Fibroblast of lung (primary cell): ENCODE measurements at regions not wholly inside any gene's neighbourhood (a gene's known extent, or its start where the extent isn't known, plus 50 kb on each side); places are given as distances from the start of the nearest gene placed in this dataset.

Experiments
- DNase-seq, 2 donors: peaks; one replicate each; pipeline versions ENCODE4 v3.0.0 to v3.0.0-alpha.2; 2010; ENCODE audit warnings: low read depth in 2 of 2
- H2AFZ ChIP-seq: 2 replicates; pipeline ENCODE4 v1.5.1; 2012; ENCODE audit warnings: low read length, control low read depth, inconsistent platforms
- H3K27ac ChIP-seq: 2 replicates; pipeline ENCODE4 v1.5.1; 2011; ENCODE audit warnings: low read length, control low read depth; ENCODE audit not compliant: insufficient read depth
- H3K27me3 ChIP-seq: 2 replicates; pipeline ENCODE4 v1.5.1; 2011; ENCODE audit warnings: mild to moderate bottlenecking, low read length; ENCODE audit not compliant: control insufficient read depth, insufficient read depth
- H3K36me3 ChIP-seq: 2 replicates; pipeline ENCODE4 v1.5.1; 2011; ENCODE audit warnings: low read length; ENCODE audit not compliant: control insufficient read depth, insufficient read depth
- H3K4me1 ChIP-seq: 2 replicates; pipeline ENCODE4 v1.5.1; 2011; ENCODE audit warnings: low read length; ENCODE audit not compliant: control insufficient read depth, insufficient read depth; ENCODE audit errors: extremely low read depth
- H3K4me2 ChIP-seq: 2 replicates; pipeline ENCODE4 v1.5.1; 2011; ENCODE audit warnings: low read length, control low read depth; ENCODE audit not compliant: insufficient read depth; ENCODE audit errors: extremely low read depth
- H3K4me3 ChIP-seq, 4 experiments: fragments of 200-600 bp in 1 of 4; sonication (generic) in 1 of 4; replicated peaks in 1 of 4; 2 replicates each; pipeline ENCODE4 v1.5.1; 2011 to 2016; ENCODE audit warnings: low read length in 4 of 4, low read depth in 3 of 4, mild to moderate bottlenecking in 3 of 4, control low read depth in 2 of 4, inconsistent platforms in 1 of 4, mixed read lengths in 1 of 4; ENCODE audit not compliant: insufficient read depth in 1 of 4; ENCODE audit errors: control extremely low read depth in 1 of 4
- H3K79me2 ChIP-seq: 2 replicates; pipeline ENCODE4 v1.5.1; 2012; ENCODE audit warnings: mild to moderate bottlenecking, low read length, inconsistent platforms; ENCODE audit not compliant: control insufficient read depth, insufficient read depth
- H3K9ac ChIP-seq: 2 replicates; pipeline ENCODE4 v1.5.1; 2011; ENCODE audit warnings: mild to moderate bottlenecking, low read length, control low read depth; ENCODE audit not compliant: insufficient read depth
- H3K9me3 ChIP-seq: 2 replicates; pipeline ENCODE4 v1.5.1; 2012; ENCODE audit warnings: low read depth, low read length; ENCODE audit not compliant: control insufficient read depth, insufficient read depth
- H4K20me1 ChIP-seq: 2 replicates; pipeline ENCODE4 v1.5.1; 2011; ENCODE audit warnings: low read length; ENCODE audit not compliant: control insufficient read depth, insufficient read depth; ENCODE audit errors: extremely low read depth
- CTCF ChIP-seq, 2 donors: IDR thresholded peaks in 1 of 2; conservative IDR thresholded peaks in 1 of 2; 1 replicate in 1 of 2; 2 replicates in 1 of 2; pipeline ENCODE4 v1.5.1; 2011 to 2012; ENCODE audit warnings: low read length in 2 of 2, control low read depth in 1 of 2, inconsistent platforms in 1 of 2, low read depth in 1 of 2, mild to moderate bottlenecking in 1 of 2
- EZH2 ChIP-seq: IDR thresholded peaks from 2 replicates; pipeline ENCODE4 v1.5.1; 2012; ENCODE audit warnings: low read length, control low read depth, mild to moderate bottlenecking; ENCODE audit errors: missing control alignments

GRCh38 chr20:48126227-48126740 is 341.0 kb upstream of the SULF2 start:
- Histone ChIP-seq H2AFZ (no peak overlapping the region), H3K4me2 (no peak overlapping the region), H3K9ac (no peak overlapping the region), H3K4me3 (no peak overlapping the region), H3K4me1 (no peaks in the 10 kb centered on the region), H3K27me3 (no peaks in the 10 kb centered on the region), H4K20me1 (no peaks in the 10 kb centered on the region), H3K79me2 (no peaks in the 10 kb centered on the region), H3K27ac (no peak overlapping the region), H3K36me3 (no peaks in the 10 kb centered on the region), H3K9me3 (no peaks in the 10 kb centered on the region)
- no peak for TF ChIP-seq CTCF (conservative IDR thresholded peaks at IDR 0.05 in 1 of 2, IDR thresholded peaks at IDR 0.05 in 1 of 2; ENCODE audit: low read depth in 1 of 2, low read length in 2 of 2)
- no peak for TF ChIP-seq EZH2
- no peak for DNase-seq

GRCh38 chr20:48124960-48125359 is 339.7 kb upstream of the SULF2 start:
- H2AFZ ChIP-seq = no peak overlapping the region
- no peak overlapping the region for H3K4me2 ChIP-seq
- H3K4me3 ChIP-seq = no peak overlapping the region
- H3K36me3 ChIP-seq = no peaks in the 10 kb centered on the region
- no peaks in the 10 kb centered on the region for H4K20me1 ChIP-seq
- no peaks in the 10 kb centered on the region for H3K79me2 ChIP-seq
- H3K9ac ChIP-seq = no peak overlapping the region
- TF ChIP-seq EZH2 (no peak), CTCF (conservative IDR thresholded peaks at IDR 0.05 in 1 of 2, IDR thresholded peaks at IDR 0.05 in 1 of 2; ENCODE audit: low read depth in 1 of 2, low read length in 2 of 2) (no peak)
- H3K4me1 ChIP-seq = no peaks in the 10 kb centered on the region
- H3K27me3 ChIP-seq = no peaks in the 10 kb centered on the region
- no peaks in the 10 kb centered on the region for H3K9me3 ChIP-seq
- no peak overlapping the region for H3K27ac ChIP-seq
- DNase-seq = no peak

DNA sequence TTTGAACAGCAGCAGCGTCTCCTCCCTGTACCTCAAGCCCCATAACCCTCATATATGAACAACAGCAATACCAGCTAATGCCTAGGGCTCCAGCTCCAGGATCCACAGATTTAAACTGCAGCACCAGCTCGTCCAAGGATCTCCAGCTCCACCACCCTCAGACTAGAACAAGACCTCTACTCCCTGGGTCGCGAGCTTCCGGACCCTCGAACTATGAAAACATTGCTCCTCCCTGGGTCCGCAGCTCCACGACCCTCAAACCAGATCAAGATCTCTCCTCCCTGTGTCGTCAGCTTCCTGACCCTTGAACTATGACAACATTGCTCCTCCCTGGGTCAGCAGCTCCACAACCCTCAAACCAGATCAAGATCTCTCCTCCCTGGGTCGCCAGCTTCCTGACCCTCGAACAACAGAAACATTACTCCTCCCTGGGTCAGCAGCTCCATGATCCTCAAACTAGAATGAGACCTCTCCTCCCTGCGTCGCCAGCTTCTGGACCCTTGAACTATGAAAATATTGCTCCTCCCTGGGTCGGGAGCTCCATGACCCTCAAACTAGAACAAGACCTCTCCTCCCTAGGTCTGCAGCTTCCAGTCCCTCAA is 339.0 kb upstream of the SULF2 start:
- no peak for DNase-seq
- H4K20me1 ChIP-seq = no peaks in the 10 kb centered on the region
- no peak overlapping the region for H3K4me3 ChIP-seq
- no peak for TF ChIP-seq CTCF (conservative IDR thresholded peaks at IDR 0.05 in 1 of 2, IDR thresholded peaks at IDR 0.05 in 1 of 2; ENCODE audit: low read depth in 1 of 2, low read length in 2 of 2)
- no peak for TF ChIP-seq EZH2
- no peaks in the 10 kb centered on the region for H3K36me3 ChIP-seq
- no peaks in the 10 kb centered on the region for H3K79me2 ChIP-seq
- H3K4me2 ChIP-seq = no peak overlapping the region
- no peaks in the 10 kb centered on the region for H3K9me3 ChIP-seq
- no peak overlapping the region for H2AFZ ChIP-seq
- H3K27ac ChIP-seq = no peak overlapping the region
- H3K9ac ChIP-seq = no peak overlapping the region
- no peaks in the 10 kb centered on the region for H3K4me1 ChIP-seq
- H3K27me3 ChIP-seq = no peaks in the 10 kb centered on the region
